Body of pancreas (tissue), 4 donors: ENCODE measurements at regions not wholly inside any gene's neighbourhood (a gene's known extent, or its start where the extent isn't known, plus 50 kb on each side); places are given as distances from the start of the nearest gene placed in this dataset.

Experiments used
- ATAC-seq: fragments of 150-250 bp; one replicate; pipeline ENCODE4 v1.9.1; 2016
- DNase-seq, 4 donors: peaks; one replicate each; pipeline ENCODE4 v3.0.0-alpha.2; 2019
- H3K27ac ChIP-seq, 4 donors: fragments of 200-600 bp; sonication (generic); 1 replicate in 3 of 4; 2 replicates in 1 of 4; pipeline versions ENCODE4 v1.5.1 to v1.6.1; 2016 to 2019; ENCODE audit warnings: mild to moderate bottlenecking in 1 of 4, mixed read lengths in 1 of 4, moderate library complexity in 1 of 4
- H3K27me3 ChIP-seq, 2 donors: fragments of 200-600 bp; sonication (generic); one replicate each; pipeline ENCODE4 v1.6.0; 2016; ENCODE audit warnings: mild to moderate bottlenecking in 1 of 2
- H3K36me3 ChIP-seq, 2 donors: fragments of 200-600 bp; sonication (generic); replicated peaks in 1 of 2; 2 replicates each; pipeline ENCODE4 v1.5.1; 2016; ENCODE audit warnings: low read depth in 2 of 2; ENCODE audit not compliant: insufficient read depth in 1 of 2
- H3K4me1 ChIP-seq: fragments of 200-600 bp; sonication (generic); one replicate; pipeline ENCODE4 v1.6.0; 2016
- H3K4me3 ChIP-seq, 2 donors: fragments of 200-600 bp; sonication (generic); 1 replicate in 1 of 2; 2 replicates in 1 of 2; pipeline ENCODE4 v1.5.1; 2016 to 2019
- H3K9me3 ChIP-seq, 3 donors: fragments of 200-600 bp; sonication (generic); 1 replicate in 2 of 3; 2 replicates in 1 of 3; pipeline ENCODE4 v1.5.1; 2016
- POLR2A ChIP-seq, 3 donors: fragments of 450-650 bp; IDR thresholded peaks; one replicate each; pipeline ENCODE4 v1.6.1; 2016; ENCODE audit warnings: antibody characterized with exemption in 3 of 3, mild to moderate bottlenecking in 2 of 3
- WGBS, 2 donors: methylation state at CpG; one replicate each; pipeline ENCODE4 v1.1.5; 2017; 5-methylcytosine and 5-hydroxymethylcytosine counted together
- intact Hi-C: fragments of 100-400 bp; cut with DNase I; formaldehyde crosslinking; loops from one replicate; pipeline ENCODE4 v1.15.1; 2023
- TF ChIP-seq, protein P1 (sequence below), 7 experiments: fragments of 450-650 bp in 4 of 7; fragments of 200-600 bp in 3 of 7; sonication (generic) in 3 of 7; IDR thresholded peaks; one replicate each; pipeline ENCODE4 v1.5.1; 2016 to 2019; ENCODE audit warnings: antibody characterized with exemption in 7 of 7

DNA sequence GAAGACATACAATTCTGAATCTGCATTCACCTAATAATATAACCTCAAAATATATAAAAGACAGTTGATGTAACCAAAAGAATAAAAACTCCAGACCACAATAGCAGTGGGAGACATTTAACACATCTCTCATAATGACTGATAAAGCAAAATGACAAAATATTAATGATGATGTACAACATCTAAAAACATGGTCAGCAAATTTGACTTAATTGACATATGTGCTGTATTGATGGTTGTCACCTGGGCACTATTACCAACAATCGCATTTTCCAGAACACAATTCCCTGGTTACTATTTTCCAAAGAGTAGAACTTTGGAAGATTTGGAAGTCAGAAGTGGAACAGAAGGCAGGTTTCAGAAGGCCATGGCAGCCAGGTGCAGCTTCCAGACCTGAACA is 899.5 kb upstream of the CELF2 start:
- no peak for ATAC-seq
- DNase-seq: no peak
- no peaks in the 10 kb centered on the region for H3K9me3 ChIP-seq
- TF ChIP-seq, protein P1, sequence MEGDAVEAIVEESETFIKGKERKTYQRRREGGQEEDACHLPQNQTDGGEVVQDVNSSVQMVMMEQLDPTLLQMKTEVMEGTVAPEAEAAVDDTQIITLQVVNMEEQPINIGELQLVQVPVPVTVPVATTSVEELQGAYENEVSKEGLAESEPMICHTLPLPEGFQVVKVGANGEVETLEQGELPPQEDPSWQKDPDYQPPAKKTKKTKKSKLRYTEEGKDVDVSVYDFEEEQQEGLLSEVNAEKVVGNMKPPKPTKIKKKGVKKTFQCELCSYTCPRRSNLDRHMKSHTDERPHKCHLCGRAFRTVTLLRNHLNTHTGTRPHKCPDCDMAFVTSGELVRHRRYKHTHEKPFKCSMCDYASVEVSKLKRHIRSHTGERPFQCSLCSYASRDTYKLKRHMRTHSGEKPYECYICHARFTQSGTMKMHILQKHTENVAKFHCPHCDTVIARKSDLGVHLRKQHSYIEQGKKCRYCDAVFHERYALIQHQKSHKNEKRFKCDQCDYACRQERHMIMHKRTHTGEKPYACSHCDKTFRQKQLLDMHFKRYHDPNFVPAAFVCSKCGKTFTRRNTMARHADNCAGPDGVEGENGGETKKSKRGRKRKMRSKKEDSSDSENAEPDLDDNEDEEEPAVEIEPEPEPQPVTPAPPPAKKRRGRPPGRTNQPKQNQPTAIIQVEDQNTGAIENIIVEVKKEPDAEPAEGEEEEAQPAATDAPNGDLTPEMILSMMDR (IDR thresholded peaks at IDR 0.05): no peak
- TF ChIP-seq POLR2A (IDR thresholded peaks at IDR 0.05): no peak
- H3K36me3 ChIP-seq: no peaks in the 10 kb centered on the region
- no peaks in the 10 kb centered on the region for H3K27me3 ChIP-seq
- WGBS, 2 donors: 78 to 88% methylated on average over 1 of the region's 1 CpG
- H3K4me1 ChIP-seq: no peaks in the 10 kb centered on the region
- H3K4me3 ChIP-seq: no peak overlapping the region
- intact Hi-C loops: no loop called here
- H3K27ac ChIP-seq: no peak overlapping the region

DNA sequence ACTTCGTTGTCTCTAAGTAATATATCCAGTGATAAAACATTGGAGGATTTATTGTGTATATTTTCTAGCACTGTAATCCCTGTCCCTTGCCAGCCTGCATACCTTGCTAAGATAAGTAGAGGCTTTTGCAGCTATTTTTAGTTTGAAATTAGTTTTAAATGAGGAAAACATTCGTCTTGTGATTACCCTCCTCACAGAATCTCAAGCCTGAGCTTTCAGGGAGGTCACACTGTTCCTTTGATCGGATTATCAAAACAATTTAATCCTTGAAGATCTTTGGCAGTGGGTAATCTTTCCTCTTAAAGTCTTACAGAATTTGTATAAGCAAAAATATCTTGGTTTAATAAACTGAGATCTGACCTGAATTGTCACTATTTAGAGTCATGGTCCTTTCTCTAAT is 897.0 kb upstream of the CELF2 start:
- ATAC-seq (no peak), DNase-seq (no peak)
- intact Hi-C loops: no loop called here
- Histone ChIP-seq H3K9me3 (no peaks in the 10 kb centered on the region), H3K4me1 (no peaks in the 10 kb centered on the region), H3K27me3 (no peaks in the 10 kb centered on the region), H3K4me3 (no peak overlapping the region), H3K36me3 (no peaks in the 10 kb centered on the region), H3K27ac (no peak overlapping the region)
- 40 to 45% methylated on average over 3 of the region's 3 CpGs for WGBS, 2 donors
- TF ChIP-seq, protein P1 (IDR thresholded peaks at IDR 0.05): no peak
- TF ChIP-seq POLR2A (IDR thresholded peaks at IDR 0.05): no peak

DNA sequence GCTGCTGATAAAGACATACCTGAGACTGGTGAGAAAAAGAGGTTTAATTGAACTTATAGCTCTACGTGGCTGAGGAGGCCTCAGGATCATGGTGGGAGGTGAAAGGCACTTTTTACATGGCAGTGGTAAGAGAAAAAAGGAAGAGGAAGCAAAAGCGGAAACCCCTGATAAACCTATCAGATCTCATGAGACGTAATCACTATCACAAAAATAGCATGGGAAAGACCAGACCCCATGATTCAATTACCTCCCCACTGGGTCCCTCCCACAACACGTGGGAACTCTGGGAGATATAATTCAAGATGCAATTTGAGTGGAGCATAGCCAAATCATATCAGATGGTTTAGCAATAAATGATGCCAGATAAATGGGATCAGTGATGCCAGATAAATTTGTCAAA is 892.0 kb upstream of the CELF2 start:
- WGBS, 2 donors: 56 to 61% methylated on average over 4 of the region's 4 CpGs
- no peaks in the 10 kb centered on the region for H3K4me1 ChIP-seq
- H3K27me3 ChIP-seq: no peaks in the 10 kb centered on the region
- H3K4me3 ChIP-seq: no peak overlapping the region
- H3K9me3 ChIP-seq: no peaks in the 10 kb centered on the region
- ATAC-seq (no peak), DNase-seq (no peak)
- no peak for TF ChIP-seq POLR2A (IDR thresholded peaks at IDR 0.05)
- TF ChIP-seq, protein P1 (IDR thresholded peaks at IDR 0.05): no peak
- intact Hi-C loops: no loop called here
- H3K27ac ChIP-seq: no peak overlapping the region
- H3K36me3 ChIP-seq: no peaks in the 10 kb centered on the region

DNA sequence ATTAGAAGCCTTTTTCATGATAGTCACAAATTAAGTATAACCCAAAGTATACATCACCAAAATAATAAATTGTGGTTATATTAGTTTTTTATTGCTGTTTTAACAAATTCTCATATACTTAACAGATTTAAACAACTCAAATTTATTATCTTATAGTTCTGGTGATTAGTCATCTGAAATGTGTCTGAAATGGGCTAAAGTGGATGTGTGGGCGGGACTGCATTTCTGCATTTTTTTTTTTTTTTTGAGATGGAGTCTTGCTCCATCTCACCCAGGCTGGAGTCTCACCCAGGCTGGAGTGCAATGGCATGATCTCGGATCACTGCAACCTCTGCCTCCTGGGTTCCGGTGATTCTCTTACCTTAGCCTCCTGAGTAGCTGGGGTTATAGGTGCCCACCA is 891.5 kb upstream of the CELF2 start:
- intact Hi-C loops: no loop called here
- Histone ChIP-seq H3K4me3 (no peak overlapping the region), H3K36me3 (no peaks in the 10 kb centered on the region), H3K9me3 (no peaks in the 10 kb centered on the region), H3K27ac (no peak overlapping the region), H3K4me1 (no peaks in the 10 kb centered on the region), H3K27me3 (no peaks in the 10 kb centered on the region)
- DNase-seq: no peak
- TF ChIP-seq, protein P1 (IDR thresholded peaks at IDR 0.05): no peak
- 78 to 83% methylated on average over 3 of the region's 3 CpGs for WGBS, 2 donors
- ATAC-seq: no peak

DNA sequence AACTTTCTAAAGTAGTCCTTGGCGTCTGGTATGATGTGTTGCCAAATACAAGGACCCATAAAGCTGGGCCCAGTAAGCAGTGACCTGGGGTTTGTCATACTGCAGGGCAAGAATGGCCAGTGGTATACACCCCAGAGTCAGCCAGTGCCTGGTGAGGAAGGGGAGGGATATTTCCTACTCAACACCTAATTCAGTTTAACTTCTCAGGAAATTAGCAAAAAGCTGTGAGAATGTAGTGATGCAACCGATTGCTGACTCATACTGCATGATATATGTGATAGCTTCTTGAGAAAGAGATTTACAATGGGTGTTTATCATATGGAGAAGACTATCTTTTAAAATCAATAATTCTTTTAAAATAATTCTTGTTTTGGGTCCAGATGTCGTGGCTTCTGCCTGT is 889.3 kb upstream of the CELF2 start:
- intact Hi-C loops: no loop called here
- TF ChIP-seq, protein P1 (IDR thresholded peaks at IDR 0.05): no peak
- no peak for TF ChIP-seq POLR2A (IDR thresholded peaks at IDR 0.05)
- H3K4me3 ChIP-seq: no peak overlapping the region
- DNase-seq: no peak
- ATAC-seq: no peak
- H3K27me3 ChIP-seq: no peaks in the 10 kb centered on the region
- H3K36me3 ChIP-seq: no peaks in the 10 kb centered on the region
- H3K4me1 ChIP-seq: no peaks in the 10 kb centered on the region
- no peak overlapping the region for H3K27ac ChIP-seq
- H3K9me3 ChIP-seq: no peaks in the 10 kb centered on the region
- 53 to 60% methylated on average over 3 of the region's 3 CpGs for WGBS, 2 donors
